AG10803 (cell line): ENCODE measurements at regions not wholly inside any gene's neighbourhood (a gene's known extent, or its start where the extent isn't known, plus 50 kb on each side); places are given as distances from the start of the nearest gene placed in this dataset.

Experiments used
- DNase-seq: peaks from one replicate; pipeline ENCODE4 v3.0.0; 2010; ENCODE audit warnings: low read depth
- H3K4me3 ChIP-seq: 2 replicates; pipeline ENCODE4 v1.5.1; 2011; ENCODE audit warnings: mild to moderate bottlenecking, low read length, control low read depth
- CTCF ChIP-seq: conservative IDR thresholded peaks from 2 replicates; pipeline ENCODE4 v1.5.1; 2011; ENCODE audit warnings: mild to moderate bottlenecking, low read length, control low read depth, inconsistent platforms

- no peak for DNase-seq
- no peak overlapping the region for H3K4me3 ChIP-seq
- TF ChIP-seq CTCF: no peak
These were observed 607.0 kb downstream of the ISL1 start for GRCh38 chr5:51990241-51990640.

- DNase-seq: no peak
- TF ChIP-seq CTCF: no peak
- H3K4me3 ChIP-seq: no peak overlapping the region
These were observed 607.5 kb downstream of the ISL1 start for GRCh38 chr5:51990661-51991180.

GRCh38 chr5:51991940-51992339 is 608.7 kb downstream of the ISL1 start:
- no peak for DNase-seq
- H3K4me3 ChIP-seq: no peak overlapping the region
- TF ChIP-seq CTCF: no peak

- no peak for TF ChIP-seq CTCF
- DNase-seq: no peak
- H3K4me3 ChIP-seq: no peak overlapping the region
These were observed 612.6 kb downstream of the ISL1 start for GRCh38 chr5:51995773-51996306.

- no peak for DNase-seq
- no peak overlapping the region for H3K4me3 ChIP-seq
- no peak for TF ChIP-seq CTCF
These were observed 613.2 kb downstream of the ISL1 start for GRCh38 chr5:51996356-51996861.

GRCh38 chr5:51997500-51997899 is 614.3 kb downstream of the ISL1 start:
- H3K4me3 ChIP-seq: no peak overlapping the region
- no peak for DNase-seq
- no peak for TF ChIP-seq CTCF

- TF ChIP-seq CTCF: no peak
- no peak overlapping the region for H3K4me3 ChIP-seq
- DNase-seq: no peak
These were observed 614.7 kb downstream of the ISL1 start for GRCh38 chr5:51997949-51998348.
